ENCODE measurements at regions not wholly inside any gene's neighbourhood (a gene's known extent, or its start where the extent isn't known, plus 50 kb on each side); places are given as distances from the start of the nearest gene placed in this dataset.
"Not testable (repeated sequence)": the region's sequence is repeated elsewhere in the genome, so short reads cannot be mapped to it uniquely, and the experiment has no call there.

GRCh38 chr2:173713904-173714555 lies 251.1 kb downstream of the SP3 start:
- Histone ChIP-seq H3K27ac (ENCODE audit: low read length) (no peak overlapping the region), H3K4me3 (ENCODE audit: low read length) (no peak overlapping the region)

GRCh38 chr2:173715441-173715840 lies 249.7 kb downstream of the SP3 start:
- no peak overlapping the region for H2AFZ ChIP-seq (ENCODE audit: low read length)
- no peak overlapping the region for H3K27ac ChIP-seq (ENCODE audit: low read length)
- no peaks in the 10 kb centered on the region for H3K9me2 ChIP-seq (replicated peaks; ENCODE audit: insufficient read depth, low read length)
- H4K20me1 ChIP-seq (ENCODE audit: insufficient read depth, low read depth, low read length), result no peaks in the 10 kb centered on the region
- no peaks in the 10 kb centered on the region for H3K9me3 ChIP-seq (ENCODE audit: low read length)
- H3K36me3 ChIP-seq (ENCODE audit: insufficient read depth, low read length), result no peaks in the 10 kb centered on the region
- H3K4me3 ChIP-seq (ENCODE audit: low read length), result no peak overlapping the region
- peaks cover 4% of the 10 kb centered on the region; the same call in 1 of the 2 replicates for H3K4me1 ChIP-seq (ENCODE audit: low read length)
- no peak overlapping the region for H3K9ac ChIP-seq (ENCODE audit: low read length)
- no peaks in the 10 kb centered on the region for H3K79me2 ChIP-seq (ENCODE audit: low read length)
- no peak for DNase-seq
- no peak overlapping the region for H3K4me2 ChIP-seq (ENCODE audit: low read depth, low read length, poor library complexity, severe bottlenecking)
- H3K27me3 ChIP-seq (ENCODE audit: low read length), result no peaks in the 10 kb centered on the region

More at GRCh38 chr2:173713904-173714555, 251.1 kb downstream of the SP3 start:
- Histone ChIP-seq H3K9me2 (replicated peaks; ENCODE audit: insufficient read depth, low read length) (no peaks in the 10 kb centered on the region), H3K79me2 (ENCODE audit: low read length) (no peaks in the 10 kb centered on the region), H3K9me3 (ENCODE audit: low read length) (no peaks in the 10 kb centered on the region), H3K9ac (ENCODE audit: low read length) (no peak overlapping the region), H3K4me1 (ENCODE audit: low read length) (peaks cover 4% of the 10 kb centered on the region; the same call in 1 of the 2 replicates), H3K36me3 (ENCODE audit: insufficient read depth, low read length) (no peaks in the 10 kb centered on the region), H3K27me3 (ENCODE audit: low read length) (no peaks in the 10 kb centered on the region), H3K4me2 (ENCODE audit: low read depth, low read length, poor library complexity, severe bottlenecking) (no peak overlapping the region), H4K20me1 (ENCODE audit: insufficient read depth, low read depth, low read length) (no peaks in the 10 kb centered on the region), H2AFZ (ENCODE audit: low read length) (no peak overlapping the region)
- no peak for DNase-seq

GRCh38 chr2:173716458-173717052 lies 248.6 kb downstream of the SP3 start:
- Histone ChIP-seq H3K4me2 (ENCODE audit: low read depth, low read length, poor library complexity, severe bottlenecking) (no peak overlapping the region), H3K9me2 (replicated peaks; ENCODE audit: insufficient read depth, low read length) (no peaks in the 10 kb centered on the region), H3K36me3 (ENCODE audit: insufficient read depth, low read length) (no peaks in the 10 kb centered on the region), H3K9ac (ENCODE audit: low read length) (no peak overlapping the region), H2AFZ (ENCODE audit: low read length) (no peak overlapping the region), H4K20me1 (ENCODE audit: insufficient read depth, low read depth, low read length) (no peaks in the 10 kb centered on the region), H3K4me3 (ENCODE audit: low read length) (no peak overlapping the region), H3K4me1 (ENCODE audit: low read length) (peaks cover 4% of the 10 kb centered on the region; the same call in 1 of the 2 replicates), H3K27ac (ENCODE audit: low read length) (no peak overlapping the region), H3K79me2 (ENCODE audit: low read length) (no peaks in the 10 kb centered on the region), H3K27me3 (ENCODE audit: low read length) (peaks cover 3% of the 10 kb centered on the region; the same call in 1 of the 2 replicates), H3K9me3 (ENCODE audit: low read length) (no peaks in the 10 kb centered on the region)
- no peak for DNase-seq

- Histone ChIP-seq H3K27ac (ENCODE audit: low read length) (no peak overlapping the region), H3K79me2 (ENCODE audit: low read length) (no peaks in the 10 kb centered on the region), H2AFZ (ENCODE audit: low read length) (no peak overlapping the region), H3K4me3 (ENCODE audit: low read length) (no peak overlapping the region), H3K27me3 (ENCODE audit: low read length) (peaks cover 3% of the 10 kb centered on the region; the same call in 1 of the 2 replicates), H3K36me3 (ENCODE audit: insufficient read depth, low read length) (no peaks in the 10 kb centered on the region), H3K9ac (ENCODE audit: low read length) (no peak overlapping the region), H4K20me1 (ENCODE audit: insufficient read depth, low read depth, low read length) (no peaks in the 10 kb centered on the region), H3K4me2 (ENCODE audit: low read depth, low read length, poor library complexity, severe bottlenecking) (no peak overlapping the region), H3K4me1 (ENCODE audit: low read length) (peaks cover 4% of the 10 kb centered on the region; the same call in 1 of the 2 replicates), H3K9me3 (ENCODE audit: low read length) (no peaks in the 10 kb centered on the region), H3K9me2 (replicated peaks; ENCODE audit: insufficient read depth, low read length) (no peaks in the 10 kb centered on the region)
- DNase-seq, result no peak
Observed at GRCh38 chr2:173719471-173719870, 245.7 kb downstream of the SP3 start.

GRCh38 chr2:173720306-173720705 lies 244.9 kb downstream of the SP3 start:
- Histone ChIP-seq H3K27me3 (ENCODE audit: low read length) (peaks cover 3% of the 10 kb centered on the region; the same call in 1 of the 2 replicates), H3K9me3 (ENCODE audit: low read length) (no peaks in the 10 kb centered on the region), H3K36me3 (ENCODE audit: insufficient read depth, low read length) (no peaks in the 10 kb centered on the region), H3K9ac (ENCODE audit: low read length) (no peak overlapping the region), H3K4me2 (ENCODE audit: low read depth, low read length, poor library complexity, severe bottlenecking) (no peak overlapping the region), H3K9me2 (replicated peaks; ENCODE audit: insufficient read depth, low read length) (no peaks in the 10 kb centered on the region), H2AFZ (ENCODE audit: low read length) (no peak overlapping the region), H3K27ac (ENCODE audit: low read length) (no peak overlapping the region), H3K4me1 (ENCODE audit: low read length) (peaks cover 3% of the 10 kb centered on the region; the same call in 1 of the 2 replicates), H3K4me3 (ENCODE audit: low read length) (no peak overlapping the region), H4K20me1 (ENCODE audit: insufficient read depth, low read depth, low read length) (no peaks in the 10 kb centered on the region), H3K79me2 (ENCODE audit: low read length) (no peaks in the 10 kb centered on the region)
- DNase-seq, result no peak

GRCh38 chr2:173734797-173735196 lies 230.4 kb downstream of the SP3 start:
- no peaks in the 10 kb centered on the region for H3K9me2 ChIP-seq (replicated peaks; ENCODE audit: insufficient read depth, low read length)
- H3K9ac ChIP-seq (ENCODE audit: low read length), result no peak overlapping the region
- no peak overlapping the region for H3K4me2 ChIP-seq (ENCODE audit: low read depth, low read length, poor library complexity, severe bottlenecking)
- H3K36me3 ChIP-seq (ENCODE audit: insufficient read depth, low read length), result no peaks in the 10 kb centered on the region
- H3K4me3 ChIP-seq (ENCODE audit: low read length), result no peak overlapping the region
- no peak for DNase-seq
- H3K27me3 ChIP-seq (ENCODE audit: low read length), result no peaks in the 10 kb centered on the region
- H4K20me1 ChIP-seq (ENCODE audit: insufficient read depth, low read depth, low read length), result no peaks in the 10 kb centered on the region
- no peaks in the 10 kb centered on the region for H3K9me3 ChIP-seq (ENCODE audit: low read length)
- no peak overlapping the region for H2AFZ ChIP-seq (ENCODE audit: low read length)
- no peak overlapping the region for H3K27ac ChIP-seq (ENCODE audit: low read length)
- no peaks in the 10 kb centered on the region for H3K79me2 ChIP-seq (ENCODE audit: low read length)
- H3K4me1 ChIP-seq (ENCODE audit: low read length), result no peaks in the 10 kb centered on the region

GRCh38 chr2:173737954-173738575 lies 227.1 kb downstream of the SP3 start:
- H3K4me2 ChIP-seq (ENCODE audit: low read depth, low read length, poor library complexity, severe bottlenecking); H3K4me1 ChIP-seq (ENCODE audit: low read length); H4K20me1 ChIP-seq (ENCODE audit: insufficient read depth, low read depth, low read length); H3K27ac ChIP-seq (ENCODE audit: low read length); H3K4me3 ChIP-seq (ENCODE audit: low read length); DNase-seq; H3K27me3 ChIP-seq (ENCODE audit: low read length); H3K36me3 ChIP-seq (ENCODE audit: insufficient read depth, low read length); H2AFZ ChIP-seq (ENCODE audit: low read length); H3K9ac ChIP-seq (ENCODE audit: low read length); H3K9me3 ChIP-seq (ENCODE audit: low read length); H3K9me2 ChIP-seq (replicated peaks; ENCODE audit: insufficient read depth, low read length); H3K79me2 ChIP-seq (ENCODE audit: low read length): not testable (repeated sequence)

GRCh38 chr2:173739006-173739405 lies 226.2 kb downstream of the SP3 start:
- no peak for DNase-seq
- Histone ChIP-seq H4K20me1 (ENCODE audit: insufficient read depth, low read depth, low read length) (no peaks in the 10 kb centered on the region), H3K4me2 (ENCODE audit: low read depth, low read length, poor library complexity, severe bottlenecking) (no peak overlapping the region), H3K79me2 (ENCODE audit: low read length) (no peaks in the 10 kb centered on the region), H3K9me3 (ENCODE audit: low read length) (no peaks in the 10 kb centered on the region), H3K4me3 (ENCODE audit: low read length) (no peak overlapping the region), H3K27me3 (ENCODE audit: low read length) (no peaks in the 10 kb centered on the region), H3K27ac (ENCODE audit: low read length) (no peak overlapping the region), H3K36me3 (ENCODE audit: insufficient read depth, low read length) (no peaks in the 10 kb centered on the region), H2AFZ (ENCODE audit: low read length) (no peak overlapping the region), H3K9me2 (replicated peaks; ENCODE audit: insufficient read depth, low read length) (no peaks in the 10 kb centered on the region), H3K4me1 (ENCODE audit: low read length) (no peaks in the 10 kb centered on the region), H3K9ac (ENCODE audit: low read length) (no peak overlapping the region)

Measured in Karpas-422 (cell line).